GM21619 (cell line): ENCODE measurements at regions not wholly inside any gene's neighbourhood (a gene's known extent, or its start where the extent isn't known, plus 50 kb on each side); places are given as distances from the start of the nearest gene placed in this dataset.

Experiments
- ATAC-seq: cut with Tn5 transposase; IDR thresholded peaks from one replicate; pipeline ENCODE4 v1.9.1; 2021; ENCODE audit not compliant: unreplicated experiment

DNA sequence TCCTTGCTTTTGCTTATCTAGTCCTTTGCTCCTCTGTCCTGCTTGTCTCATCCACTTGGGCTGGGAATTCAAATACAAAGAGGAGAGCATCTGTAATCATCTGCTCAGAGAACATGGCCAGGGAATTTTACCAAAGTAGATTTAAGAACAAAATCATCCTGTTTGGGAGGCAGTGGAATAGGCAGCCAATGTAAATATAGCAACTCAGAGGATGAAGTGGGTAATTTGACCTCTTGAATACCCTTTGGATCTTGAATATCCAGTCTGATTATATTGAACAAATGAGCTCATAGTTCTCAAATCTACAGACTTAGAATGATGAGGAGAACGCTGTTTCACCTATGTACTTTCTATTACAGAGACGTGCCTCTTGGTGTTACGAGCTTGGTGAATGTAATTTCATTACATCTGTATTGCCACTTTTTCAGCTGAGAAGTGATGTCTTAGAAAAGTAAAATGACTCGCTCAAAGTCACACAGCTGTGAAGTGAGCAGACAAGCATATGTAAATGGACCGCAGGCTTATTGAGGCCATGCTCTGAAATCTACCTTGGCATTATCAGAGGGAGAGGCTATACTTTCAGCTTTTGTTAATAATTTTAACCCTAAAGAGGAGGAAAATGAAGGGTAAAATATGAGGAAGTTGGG lies 266.3 kb downstream of the MTX2 start:
- no peak for ATAC-seq

DNA sequence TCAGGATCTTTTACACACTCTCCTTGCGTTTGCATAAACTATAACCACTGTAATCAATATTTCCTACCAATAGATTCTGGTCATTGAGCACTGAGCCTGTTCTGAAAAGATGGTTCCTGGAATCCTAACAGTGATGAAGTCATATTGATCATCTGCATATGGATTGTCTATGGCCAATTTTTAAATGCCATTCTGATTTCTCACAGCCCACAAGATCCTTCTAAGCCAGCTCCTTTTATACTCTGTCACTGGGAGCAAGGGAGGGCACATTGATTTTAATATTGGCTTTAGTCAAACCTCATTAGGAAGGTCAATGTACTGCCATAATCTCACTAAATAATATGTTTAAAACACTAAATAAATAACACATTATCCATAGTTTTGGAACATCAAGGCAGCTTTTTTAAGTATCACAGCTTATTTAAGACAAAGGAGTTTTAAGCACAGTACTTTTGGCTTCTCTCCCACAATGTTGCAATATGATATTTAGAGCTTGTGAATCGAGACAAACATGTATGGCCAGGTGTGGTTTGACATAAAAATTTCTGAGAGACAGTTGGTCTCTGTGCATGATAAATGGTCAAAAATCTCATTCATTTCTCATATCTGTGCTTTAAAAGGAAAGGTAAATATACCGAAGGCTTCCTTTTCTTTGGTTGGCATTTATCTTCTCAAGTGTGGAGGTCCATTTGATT lies 267.3 kb downstream of the MTX2 start:
- ATAC-seq: no peak

DNA sequence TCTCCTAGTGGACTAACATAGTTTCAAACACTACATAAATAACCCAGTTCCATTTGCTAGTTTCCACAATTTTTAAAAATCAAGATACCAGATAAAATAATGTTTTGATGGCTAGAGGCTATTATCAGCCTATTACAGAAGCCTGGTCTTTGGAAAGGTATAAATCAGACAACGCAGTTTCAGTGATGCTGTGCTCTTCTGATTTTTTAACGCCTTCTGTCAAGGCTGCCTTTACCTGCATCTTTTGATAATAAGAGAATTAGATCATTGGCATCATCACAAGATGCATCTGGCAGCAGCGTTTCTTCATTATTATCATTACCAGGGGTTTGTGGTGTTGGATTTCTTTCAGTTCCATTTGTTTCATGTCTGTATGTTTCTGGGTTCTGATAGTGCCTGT lies 268.7 kb downstream of the MTX2 start:
- no peak for ATAC-seq

DNA sequence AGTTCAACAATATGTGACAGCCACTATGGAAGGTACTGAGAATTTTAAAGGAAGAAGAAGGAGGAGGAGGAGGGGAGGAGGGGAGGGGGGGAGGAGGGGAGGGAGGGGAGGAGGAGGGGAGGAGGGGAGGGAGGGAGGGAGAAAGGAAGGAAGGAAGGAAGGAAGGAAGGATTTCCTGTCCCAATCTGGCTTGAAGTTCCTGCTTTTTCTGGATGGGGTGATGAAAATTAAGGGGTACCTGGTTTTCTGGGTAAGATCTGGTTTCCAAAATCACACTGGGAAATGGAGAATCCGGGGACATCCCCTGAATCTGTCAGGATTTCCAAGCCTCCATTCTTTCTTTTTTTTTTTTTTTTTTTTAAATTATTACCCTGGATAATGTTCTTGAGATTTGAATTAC lies 271.8 kb downstream of the MTX2 start:
- ATAC-seq: no peak

DNA sequence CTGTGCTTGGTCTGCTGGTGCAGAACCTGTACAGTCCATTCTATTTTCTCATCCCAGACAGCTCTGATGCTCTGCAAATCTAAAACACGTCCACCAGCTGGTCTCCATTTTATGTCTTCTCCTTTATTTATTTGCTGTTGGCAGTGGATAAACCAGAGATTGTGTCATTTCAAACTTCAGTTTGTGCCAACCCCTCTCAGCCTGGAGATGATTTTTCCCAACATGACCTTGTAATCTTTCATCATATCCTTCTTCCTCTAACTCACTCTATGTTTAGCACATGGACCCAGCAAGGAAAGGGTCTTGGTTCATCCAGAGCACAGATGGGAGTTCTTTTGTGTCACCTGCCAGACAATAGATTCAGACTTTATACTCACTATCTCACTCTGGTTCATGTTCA lies 273.2 kb downstream of the MTX2 start:
- ATAC-seq: no peak

DNA sequence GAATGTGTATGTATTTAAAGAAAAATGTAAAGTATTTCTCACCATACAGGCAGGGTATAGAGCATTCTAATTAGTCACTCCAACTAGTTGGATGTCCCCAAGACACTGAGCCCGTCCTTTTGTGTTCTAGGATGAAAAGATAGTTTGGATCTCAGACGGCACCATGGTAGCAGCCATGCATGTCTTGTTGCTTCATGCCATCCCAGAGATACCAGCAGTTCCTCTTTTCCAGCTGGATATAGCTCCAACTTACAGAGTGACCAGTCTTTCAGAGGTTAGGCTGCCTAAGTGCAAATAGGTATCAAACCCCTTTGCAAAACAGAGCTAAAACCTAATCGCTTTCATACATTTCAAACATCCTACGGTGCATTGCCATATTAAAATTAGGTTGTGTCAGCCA lies 275.3 kb downstream of the MTX2 start:
- no peak for ATAC-seq

DNA sequence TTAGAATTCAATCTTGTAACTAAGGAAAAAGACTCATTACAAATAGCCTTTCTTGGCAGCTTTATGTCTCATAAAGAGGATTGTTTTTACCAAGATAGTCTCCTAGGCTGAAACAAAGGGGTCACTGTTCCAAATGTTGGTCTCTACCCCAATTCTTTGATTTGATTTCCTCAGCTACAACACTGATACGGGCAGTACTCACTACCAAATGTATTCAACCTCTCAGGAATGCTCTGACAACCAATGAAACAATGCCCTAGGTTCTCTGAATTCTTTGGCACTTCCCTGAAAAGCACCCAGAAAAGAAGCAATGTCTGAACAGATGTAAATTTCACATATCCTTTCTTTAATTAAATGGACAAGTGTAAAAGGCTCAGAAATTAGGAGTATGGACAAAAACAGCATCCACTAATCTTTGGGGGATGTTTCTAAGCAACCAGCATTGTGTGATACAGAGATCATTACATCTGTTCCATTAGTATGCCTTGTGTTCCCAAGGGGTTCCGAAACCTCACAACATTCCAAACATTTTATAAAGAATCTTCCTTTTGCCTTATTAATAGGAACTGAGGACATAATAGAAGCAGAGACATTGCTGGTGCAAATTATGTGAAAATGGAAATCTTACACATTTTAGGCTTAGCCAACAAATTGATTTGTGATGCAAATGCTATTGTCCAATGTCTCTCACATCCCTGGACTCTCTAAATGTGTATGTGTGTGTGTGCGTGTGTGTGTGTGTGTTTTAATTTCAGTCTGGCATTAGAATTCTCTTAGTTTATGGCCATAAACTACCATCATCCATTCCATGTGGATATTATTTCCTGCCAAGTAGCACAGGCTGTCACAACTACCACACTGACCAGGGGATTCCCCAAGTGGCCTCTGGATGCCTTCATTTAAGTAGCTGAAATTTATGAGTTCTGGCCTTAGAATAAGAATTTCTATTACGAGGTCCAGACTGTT lies 276.0 kb downstream of the MTX2 start:
- ATAC-seq: no peak

DNA sequence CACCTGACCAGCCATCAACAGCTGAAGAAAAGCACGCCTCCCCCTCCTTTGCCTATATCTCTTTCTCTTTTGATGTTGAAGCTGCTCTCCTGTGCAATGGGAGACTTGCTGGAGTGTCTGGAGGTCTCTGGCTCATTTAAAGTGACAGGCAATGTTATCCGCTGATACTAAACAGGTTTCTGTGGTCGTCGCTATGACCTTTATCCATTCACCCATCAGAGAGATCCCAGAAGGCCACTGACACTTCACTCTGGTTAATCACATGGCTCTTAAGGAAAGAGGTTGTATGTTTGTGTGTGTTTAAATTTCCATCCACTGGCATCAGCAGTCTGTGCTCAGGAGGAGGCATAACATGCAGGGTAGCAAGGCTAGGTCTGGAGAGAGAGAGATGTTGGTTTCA lies 277.3 kb downstream of the MTX2 start:
- ATAC-seq: no peak

DNA sequence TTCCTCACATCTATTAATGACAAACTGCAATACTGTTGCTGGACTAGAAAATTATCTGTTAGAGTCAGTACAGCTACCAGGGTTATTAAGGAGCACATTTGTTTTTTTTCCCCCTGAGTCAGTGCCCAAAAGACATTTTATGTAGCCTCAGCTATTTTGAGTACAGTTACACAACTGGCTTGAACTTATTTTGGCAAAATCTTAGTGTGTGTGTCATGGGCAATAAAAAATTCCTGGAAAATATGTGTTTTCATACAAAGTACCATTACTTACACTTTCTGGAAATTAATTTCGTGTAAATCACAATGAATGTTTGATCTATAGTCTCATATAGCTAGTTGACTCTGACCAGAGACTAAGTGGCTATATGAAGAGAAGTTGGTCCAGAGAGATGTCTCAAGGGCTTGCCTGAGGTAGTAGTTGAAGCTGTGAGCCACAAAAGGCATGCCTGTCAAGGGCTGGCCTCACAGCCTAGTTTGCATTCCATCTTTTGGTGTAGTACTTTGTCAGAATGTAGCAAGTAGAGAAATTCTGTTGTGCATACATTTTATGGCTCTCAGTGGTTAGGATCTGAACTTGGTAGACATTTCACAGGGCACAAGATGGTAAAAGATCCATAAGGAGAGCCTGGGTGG lies 283.4 kb downstream of the MTX2 start:
- ATAC-seq: no peak

DNA sequence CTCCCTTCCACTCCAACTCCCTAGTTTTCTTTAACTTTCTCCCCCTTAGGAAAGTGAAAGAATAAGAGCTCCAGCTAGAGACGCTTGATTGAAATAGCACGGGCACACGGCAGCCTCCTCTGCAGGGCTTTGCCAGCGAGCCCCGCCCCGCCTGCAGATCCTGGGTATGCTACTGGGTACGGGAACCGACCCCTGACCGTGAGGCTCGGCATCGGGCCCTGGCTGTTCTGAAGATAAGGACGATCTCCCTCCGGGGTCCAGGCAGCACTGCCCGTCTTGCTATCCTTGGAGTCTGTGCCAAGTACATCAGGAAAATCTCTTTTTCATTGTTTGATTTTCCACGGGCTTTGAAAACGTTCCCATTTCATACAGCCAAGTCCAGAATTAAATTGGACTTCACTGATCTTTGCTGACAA lies 284.5 kb downstream of the MTX2 start:
- ATAC-seq: no peak

DNA sequence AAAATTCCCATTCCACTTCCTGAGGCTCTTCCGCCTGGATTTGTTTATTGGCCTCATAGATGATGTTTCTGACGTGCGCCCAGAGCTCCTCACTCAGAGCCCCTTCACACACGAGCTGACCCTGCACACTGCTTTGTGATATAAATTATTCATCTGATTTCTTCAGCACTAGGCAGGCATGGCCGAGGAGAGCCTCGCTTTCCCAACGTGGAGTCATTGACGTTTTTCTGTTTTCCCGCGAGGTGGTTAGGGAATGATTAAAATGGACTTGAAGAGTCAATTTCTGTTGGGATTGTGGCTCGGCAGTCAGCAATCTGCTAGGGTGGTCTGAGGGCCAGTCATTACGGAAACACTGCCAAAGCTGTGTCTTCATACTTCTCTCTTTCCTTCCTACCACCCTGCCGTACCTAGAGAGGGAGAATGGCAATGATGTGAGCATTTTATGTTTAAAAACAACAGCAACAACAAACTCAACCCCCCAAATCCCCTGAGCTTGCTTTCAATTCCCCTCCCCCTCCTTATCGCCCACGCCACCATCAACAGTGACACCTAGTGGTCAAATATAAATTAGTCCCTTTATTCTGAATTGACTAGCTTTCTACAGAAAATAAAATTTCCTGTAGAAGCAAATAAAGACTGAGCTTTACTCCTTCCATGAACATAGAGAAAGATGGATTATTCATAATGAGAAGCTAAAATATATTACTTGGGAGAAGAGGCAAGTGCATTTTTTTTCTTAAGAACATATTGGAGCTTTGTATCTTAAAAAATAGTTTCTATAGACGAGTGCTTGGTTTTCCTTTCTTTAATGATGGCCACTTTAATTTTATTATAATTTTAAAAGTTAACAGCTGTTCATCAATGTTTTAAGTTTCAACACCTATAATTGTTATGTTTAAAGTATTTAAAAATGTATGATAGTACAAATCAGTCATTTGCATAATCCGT lies 285.1 kb downstream of the MTX2 start:
- no peak for ATAC-seq

DNA sequence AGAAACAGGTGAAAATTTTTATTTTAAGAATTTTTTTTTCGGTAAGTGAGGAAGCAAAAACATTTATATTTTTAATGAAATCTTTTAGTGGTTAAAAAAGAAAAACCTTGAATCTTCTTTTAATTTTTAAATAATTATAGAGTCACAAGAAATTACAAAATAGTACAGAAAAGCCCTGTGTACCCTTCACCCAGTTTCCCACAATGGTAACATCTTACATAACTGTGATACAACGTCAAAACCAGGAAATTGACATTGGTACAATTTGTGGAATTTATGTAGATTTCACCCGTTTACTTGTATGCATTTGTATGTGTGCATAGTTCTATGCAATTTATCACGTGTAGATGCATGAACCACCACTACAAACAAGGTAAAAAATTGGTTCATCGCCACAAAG lies 285.9 kb downstream of the MTX2 start:
- no peak for ATAC-seq

DNA sequence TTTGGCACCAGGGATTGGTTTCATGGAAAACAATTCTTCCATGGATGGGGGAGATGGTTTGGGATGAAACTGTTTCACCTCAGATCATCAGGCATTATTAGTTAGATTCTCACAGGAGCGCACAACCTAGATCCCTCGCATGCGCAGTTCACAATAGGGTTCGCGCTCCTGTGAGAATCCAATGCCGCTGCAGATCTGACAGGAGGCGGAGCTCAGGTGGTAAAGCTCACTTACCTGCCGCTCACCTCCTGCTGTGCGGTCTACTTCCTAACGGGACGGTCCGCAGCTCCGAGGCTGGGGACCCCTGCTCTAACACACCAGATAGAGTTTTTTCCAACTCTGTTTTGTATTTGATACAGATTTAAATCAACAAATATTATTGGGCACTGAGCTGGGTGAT lies 286.5 kb downstream of the MTX2 start:
- no peak for ATAC-seq

DNA sequence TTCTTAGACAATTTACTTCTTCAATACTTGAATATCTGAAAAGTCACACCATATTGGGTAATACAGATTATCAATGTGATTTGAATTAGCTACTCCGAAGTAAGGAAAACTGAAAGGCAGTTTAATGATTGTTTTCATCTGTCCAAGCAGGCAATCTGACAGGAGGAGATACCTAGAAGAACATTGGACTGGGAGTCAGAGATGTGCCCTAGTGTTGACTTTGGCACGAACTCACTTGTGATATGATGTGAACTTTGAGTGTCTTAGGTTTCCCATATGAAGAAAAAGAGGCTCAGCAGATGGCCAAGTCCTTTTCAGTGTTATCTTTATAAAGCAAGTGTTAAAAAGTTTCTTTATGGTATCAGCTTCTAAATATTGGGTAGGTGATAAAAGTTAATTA lies 287.1 kb downstream of the MTX2 start:
- ATAC-seq: no peak

DNA sequence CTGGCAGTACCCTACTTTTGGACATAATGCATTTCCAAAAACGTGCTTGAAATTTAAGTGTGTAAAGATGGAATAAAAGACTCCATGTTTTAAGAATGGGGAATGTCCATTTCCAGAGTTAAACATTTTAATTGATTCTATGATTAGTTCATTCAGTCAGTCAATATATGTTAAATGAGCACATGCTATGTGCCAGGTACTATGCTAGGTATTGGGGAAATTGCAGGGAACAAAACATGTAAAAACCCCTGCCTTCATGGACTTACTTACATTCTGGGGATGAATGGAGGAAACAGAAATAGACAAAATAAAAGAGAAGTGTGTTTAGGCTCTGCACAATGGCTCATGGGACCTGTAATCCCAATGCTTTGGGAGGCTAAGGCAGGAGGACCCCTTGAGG lies 288.6 kb downstream of the MTX2 start:
- no peak for ATAC-seq

DNA sequence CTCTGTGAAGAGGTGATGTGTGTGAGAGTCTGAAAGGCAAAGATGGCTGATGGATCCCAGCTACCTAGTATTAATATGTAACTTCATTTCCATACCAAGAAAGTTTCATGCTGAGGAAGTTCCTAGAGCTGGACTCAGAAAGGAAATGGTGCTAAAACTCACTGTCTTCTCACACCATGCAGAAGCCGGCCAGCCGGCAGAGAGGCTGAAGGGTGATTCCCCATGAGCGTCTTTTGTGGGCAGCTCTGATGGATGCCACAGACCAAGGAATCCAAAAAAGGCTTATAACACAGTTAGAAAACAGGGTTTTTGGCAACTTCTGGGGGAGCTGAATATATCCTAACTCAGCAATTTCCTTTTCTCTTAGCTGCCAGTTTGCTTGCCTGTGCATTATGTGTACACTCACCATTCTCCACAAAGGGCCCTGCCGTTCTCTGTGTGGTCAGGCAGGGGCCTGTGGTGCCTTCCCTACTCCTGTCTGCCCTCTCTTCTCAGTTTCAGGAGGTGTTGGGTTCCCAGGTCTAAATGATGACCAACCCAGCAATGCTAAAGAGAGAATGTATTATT lies 289.4 kb downstream of the MTX2 start:
- no peak for ATAC-seq

DNA sequence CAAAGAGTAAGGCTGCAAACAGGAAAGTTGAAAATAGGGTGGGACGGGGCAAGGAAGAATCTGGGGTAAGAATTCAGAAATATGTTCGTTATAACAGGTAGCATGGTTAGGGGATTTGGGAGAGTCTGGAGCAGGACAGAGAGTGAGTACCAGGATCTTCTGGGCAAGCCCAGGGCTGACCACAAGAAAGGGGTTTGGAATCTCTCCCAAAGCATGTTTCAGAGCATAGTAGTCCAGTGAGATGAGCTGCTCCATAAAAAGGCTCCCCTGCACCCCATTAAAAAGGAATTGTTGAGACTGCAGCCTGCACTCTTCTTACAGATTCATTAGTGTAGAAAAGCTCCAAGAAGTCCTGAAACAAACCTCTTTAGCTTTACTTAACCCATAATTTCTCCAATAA lies 291.1 kb downstream of the MTX2 start:
- ATAC-seq: no peak

DNA sequence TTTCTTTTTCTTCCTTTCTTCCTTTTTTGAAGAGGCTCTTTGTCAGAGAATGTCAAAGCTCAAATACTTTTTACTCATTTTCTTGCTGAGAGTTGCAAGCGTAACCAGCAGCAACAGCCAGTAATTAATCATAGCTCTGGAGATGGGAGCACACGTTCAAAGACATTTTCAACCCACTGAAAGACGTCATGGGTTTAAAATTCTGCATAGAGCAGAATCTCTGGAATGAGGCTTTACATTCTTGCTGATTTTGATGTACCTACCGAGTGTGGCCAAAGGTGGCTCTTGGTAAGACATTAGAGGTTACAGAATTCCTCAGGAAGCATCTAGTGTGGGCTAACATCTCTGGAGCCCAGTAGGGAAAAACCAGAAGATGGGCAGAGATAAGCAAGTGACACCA lies 292.5 kb downstream of the MTX2 start:
- no peak for ATAC-seq

DNA sequence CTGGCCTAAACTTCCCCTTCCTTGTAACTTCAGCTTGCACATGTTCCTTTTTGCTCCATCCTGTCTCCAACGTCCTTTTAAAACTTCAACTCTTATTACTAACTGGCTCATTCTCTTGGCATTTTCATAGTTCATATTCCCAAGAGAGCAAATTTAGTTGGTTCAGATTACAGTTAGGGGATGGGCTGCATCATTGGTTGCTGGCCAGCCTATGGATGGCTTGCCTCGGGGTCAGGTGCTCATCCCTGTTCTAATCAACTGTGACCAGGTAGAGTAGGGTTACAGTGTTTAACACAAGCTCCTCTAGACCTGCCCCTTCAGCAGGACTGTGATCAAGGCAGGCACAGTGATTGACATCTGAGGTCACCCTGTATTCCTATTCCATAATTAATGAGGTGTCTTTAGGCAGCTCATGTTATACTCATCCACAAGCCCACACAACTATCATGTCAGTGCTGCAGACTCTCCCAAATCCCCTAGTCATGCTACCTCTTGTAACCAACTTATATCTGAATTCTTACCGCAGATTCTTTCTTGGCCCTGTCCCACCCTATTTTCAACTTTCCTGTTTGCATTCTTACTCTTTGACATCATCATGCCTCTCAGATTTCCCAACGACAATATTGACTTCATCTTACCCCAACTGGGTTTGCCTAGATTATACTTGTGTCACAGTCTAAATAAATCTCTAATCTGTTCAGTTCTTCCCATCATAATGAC lies 293.3 kb downstream of the MTX2 start:
- no peak for ATAC-seq
